GM12873 (cell line): ENCODE measurements at regions not wholly inside any gene's neighbourhood (a gene's known extent, or its start where the extent isn't known, plus 50 kb on each side); places are given as distances from the start of the nearest gene placed in this dataset.

Source experiments
- TF ChIP-seq, protein P1 (sequence below): IDR thresholded peaks from 2 replicates; pipeline ENCODE4 v1.5.1; 2012; ENCODE audit warnings: low read depth, mild to moderate bottlenecking, moderate library complexity, low read length, control low read depth; ENCODE audit not compliant: insufficient read depth; ENCODE audit errors: missing control alignments

DNA sequence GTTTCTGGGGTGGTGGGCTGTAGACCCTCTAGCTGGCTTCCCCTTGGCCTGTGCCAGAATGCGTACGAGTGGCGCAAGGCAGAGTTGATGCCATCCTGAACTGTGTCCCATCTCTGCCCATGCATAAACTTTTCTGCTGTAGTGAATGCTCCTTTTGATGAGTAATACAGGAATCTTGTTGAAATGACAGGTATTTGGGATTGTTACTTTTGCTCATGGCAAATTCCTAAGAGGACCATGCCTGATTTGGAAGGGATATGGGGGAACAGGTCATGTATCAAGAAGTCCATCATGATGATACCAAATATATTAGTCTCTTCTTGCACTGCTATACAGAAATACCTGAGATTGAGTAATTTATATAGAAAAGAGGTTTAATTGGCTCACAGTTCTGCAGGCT is 648.0 kb downstream of the SLC4A3 start:
- TF ChIP-seq, protein P1, sequence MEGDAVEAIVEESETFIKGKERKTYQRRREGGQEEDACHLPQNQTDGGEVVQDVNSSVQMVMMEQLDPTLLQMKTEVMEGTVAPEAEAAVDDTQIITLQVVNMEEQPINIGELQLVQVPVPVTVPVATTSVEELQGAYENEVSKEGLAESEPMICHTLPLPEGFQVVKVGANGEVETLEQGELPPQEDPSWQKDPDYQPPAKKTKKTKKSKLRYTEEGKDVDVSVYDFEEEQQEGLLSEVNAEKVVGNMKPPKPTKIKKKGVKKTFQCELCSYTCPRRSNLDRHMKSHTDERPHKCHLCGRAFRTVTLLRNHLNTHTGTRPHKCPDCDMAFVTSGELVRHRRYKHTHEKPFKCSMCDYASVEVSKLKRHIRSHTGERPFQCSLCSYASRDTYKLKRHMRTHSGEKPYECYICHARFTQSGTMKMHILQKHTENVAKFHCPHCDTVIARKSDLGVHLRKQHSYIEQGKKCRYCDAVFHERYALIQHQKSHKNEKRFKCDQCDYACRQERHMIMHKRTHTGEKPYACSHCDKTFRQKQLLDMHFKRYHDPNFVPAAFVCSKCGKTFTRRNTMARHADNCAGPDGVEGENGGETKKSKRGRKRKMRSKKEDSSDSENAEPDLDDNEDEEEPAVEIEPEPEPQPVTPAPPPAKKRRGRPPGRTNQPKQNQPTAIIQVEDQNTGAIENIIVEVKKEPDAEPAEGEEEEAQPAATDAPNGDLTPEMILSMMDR = no peak

DNA sequence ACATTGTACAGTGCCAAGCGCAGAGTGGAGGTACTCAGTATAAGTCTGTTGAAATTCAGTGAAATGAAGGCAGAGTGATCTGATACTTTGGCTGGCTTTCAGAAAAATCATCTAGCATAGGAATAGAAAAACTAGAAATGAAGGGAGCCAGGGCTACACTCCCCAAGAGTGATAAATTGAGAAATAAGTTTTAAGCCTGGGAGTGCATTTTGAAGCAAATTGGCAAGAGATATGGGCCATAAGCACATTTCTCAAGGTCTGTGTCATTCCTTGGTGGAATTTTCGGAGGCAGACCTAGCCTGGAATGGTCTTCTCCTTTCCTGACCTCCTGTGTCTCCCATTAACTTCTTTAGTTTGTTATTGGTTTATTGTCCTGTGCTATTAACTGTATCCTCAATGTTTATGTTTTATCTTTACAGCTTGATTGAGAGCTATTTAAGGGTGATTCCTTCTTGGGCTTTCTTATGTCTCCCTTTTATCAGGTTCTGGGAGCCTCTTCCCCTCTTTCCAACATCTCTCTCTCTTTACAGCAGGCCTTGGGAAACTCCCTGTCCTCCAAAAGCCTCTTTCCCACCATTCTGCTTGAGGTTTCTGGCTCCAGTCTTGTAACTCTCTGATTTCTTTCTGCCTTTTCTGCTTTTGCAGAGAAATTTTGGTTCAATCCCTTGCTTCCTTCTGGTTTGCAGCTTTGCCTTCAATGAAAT is 649.5 kb downstream of the SLC4A3 start:
- TF ChIP-seq, protein P1 = no peak

- TF ChIP-seq, protein P1 = no peak
Observed at GRCh38 chr2:220277445-220277975, 650.1 kb downstream of the SLC4A3 start.

DNA sequence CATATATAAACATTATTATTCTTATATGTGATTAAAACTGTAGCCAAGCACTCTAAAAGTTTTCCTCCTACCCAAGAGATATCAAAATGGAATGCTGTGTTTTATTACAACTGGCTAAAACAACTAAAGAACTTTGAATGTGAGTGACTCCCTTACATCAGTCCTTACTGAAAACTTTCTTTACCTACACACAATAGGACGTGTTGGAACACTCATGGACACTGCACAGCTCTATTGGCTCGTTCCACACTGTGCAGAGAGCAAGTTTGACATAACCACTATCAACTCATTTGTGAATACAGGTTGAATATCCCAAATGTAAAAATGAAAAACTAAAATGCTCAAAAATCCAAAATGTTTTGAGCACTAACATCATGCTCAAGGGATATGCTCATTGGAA is 650.6 kb downstream of the SLC4A3 start:
- TF ChIP-seq, protein P1 = no peak

GRCh38 chr2:220279372-220279771 is 651.9 kb downstream of the SLC4A3 start:
- TF ChIP-seq, protein P1 = no peak

DNA sequence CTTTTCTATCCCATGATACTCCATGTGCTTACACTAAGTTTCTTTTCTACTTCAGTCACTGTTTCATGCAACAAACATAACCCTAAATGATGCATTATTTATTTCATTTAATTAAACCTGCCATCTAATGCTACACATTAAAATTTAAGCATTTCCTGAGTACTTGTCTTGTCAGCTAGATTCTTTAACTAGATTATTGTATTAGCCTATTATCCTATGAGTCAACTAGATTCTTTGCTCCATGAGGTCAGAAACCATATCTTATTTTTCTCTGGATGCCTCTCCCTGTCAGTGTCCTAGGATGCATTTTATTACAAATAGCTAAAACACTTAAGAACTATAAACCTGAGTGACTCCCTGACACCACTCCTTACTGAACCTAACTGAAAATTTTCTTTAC is 652.4 kb downstream of the SLC4A3 start:
- TF ChIP-seq, protein P1 = no peak

DNA sequence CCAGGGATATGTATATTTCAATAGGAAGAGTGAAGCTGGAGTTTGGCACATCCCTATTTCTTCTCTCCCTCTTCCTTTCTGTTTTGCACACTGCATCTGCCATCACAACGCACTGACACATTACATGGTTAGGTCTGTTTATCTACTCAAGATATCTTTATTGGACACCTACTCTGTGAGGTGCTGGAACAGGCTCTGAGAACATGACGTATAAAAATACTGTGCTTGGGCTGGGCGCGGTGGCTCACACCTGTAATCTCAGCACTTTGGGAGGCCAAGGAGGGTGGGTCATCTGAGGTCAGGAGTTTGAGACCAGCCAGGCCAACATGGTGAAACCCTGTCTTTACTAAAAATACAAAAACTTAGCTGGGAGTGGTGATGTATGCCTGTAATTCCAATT is 653.3 kb downstream of the SLC4A3 start:
- TF ChIP-seq, protein P1 = no peak
